HG03460 (cell line): ENCODE measurements at regions not wholly inside any gene's neighbourhood (a gene's known extent, or its start where the extent isn't known, plus 50 kb on each side); places are given as distances from the start of the nearest gene placed in this dataset.
"Not testable (repeated sequence)": the region's sequence is repeated elsewhere in the genome, so short reads cannot be mapped to it uniquely, and the experiment has no call there.

Experiments
- ATAC-seq: cut with Tn5 transposase; IDR thresholded peaks from one replicate; pipeline ENCODE4 v1.9.1; 2021; ENCODE audit not compliant: unreplicated experiment

DNA sequence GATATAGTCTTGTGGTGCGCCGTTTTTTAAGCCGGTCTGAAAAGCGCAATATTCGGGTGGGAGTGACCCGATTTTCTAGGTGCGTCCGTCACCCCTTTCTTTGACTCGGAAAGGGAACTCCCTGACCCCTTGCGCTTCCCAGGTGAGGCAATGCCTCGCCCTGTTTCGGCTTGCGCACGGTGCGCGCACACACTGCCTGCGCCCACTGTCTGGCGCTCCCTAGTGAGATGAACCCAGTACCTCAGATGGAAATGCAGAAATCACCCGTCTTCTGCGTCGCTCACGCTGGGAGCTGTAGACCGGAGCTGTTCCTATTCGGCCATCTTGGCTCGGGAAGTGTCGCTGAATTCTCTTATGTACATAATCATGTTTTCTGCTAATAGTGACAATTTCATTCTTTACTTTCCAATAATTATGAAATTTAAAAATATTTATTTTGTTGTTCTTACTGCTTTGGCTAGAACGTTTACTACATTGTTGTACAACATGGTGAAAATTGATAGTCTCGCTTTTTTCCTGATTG, 61.2 kb upstream of the MINDY3 start:
- ATAC-seq: not testable (repeated sequence)

- ATAC-seq: no peak
Observed at GRCh38 chr10:15931376-15931775, 71.1 kb upstream of the MINDY3 start.

DNA sequence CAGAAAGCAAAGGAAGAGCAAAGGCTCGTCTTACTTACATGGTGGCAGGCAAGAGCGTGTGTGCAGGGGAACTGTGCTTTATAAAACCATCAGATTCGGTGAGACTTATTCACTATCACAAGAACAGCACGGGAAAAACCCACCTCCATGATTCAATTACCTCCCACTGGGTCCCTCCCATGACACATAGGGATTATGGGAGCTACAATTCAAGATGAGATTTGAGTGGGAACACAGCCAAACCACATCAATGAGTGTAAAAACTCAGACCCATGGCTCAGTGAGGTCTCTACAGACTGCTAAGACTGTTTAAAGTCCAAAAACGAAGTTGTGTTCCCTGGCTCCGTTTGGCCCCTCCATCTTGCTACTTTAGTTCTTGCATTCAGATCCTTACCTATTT, 79.2 kb upstream of the MINDY3 start:
- ATAC-seq: not testable (repeated sequence)

GRCh38 chr10:15943426-15943825, 83.1 kb upstream of the MINDY3 start:
- ATAC-seq: no peak

GRCh38 chr10:15954188-15954587, 93.9 kb upstream of the MINDY3 start:
- no peak for ATAC-seq

- ATAC-seq: no peak
Observed at GRCh38 chr10:15960277-15960676, 100.0 kb upstream of the MINDY3 start.

- ATAC-seq: not testable (repeated sequence)
Observed at GRCh38 chr10:15972736-15973135, 112.4 kb upstream of the MINDY3 start.

DNA sequence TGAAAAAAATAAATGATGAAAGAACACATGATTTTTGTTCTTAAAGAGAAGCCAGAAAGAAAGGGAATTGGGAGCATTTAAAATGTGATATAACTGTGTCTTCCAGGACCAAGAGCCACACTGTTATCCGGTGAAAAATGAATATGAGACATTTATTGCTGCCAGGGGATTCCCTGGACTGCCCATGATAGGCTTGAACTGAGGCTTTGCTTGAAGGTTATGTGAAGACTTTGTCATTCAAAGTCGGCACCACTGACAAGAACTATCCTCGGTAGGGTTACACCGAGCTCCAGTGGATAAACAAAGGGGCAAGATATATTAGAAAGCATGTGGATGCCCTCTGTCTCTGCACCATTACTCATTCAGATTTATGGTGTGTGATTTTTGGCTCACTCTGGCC, 125.4 kb upstream of the MINDY3 start:
- no peak for ATAC-seq

- ATAC-seq: no peak
Observed at GRCh38 chr10:15990535-15991129, 130.3 kb upstream of the MINDY3 start.

GRCh38 chr10:15997313-15997712, 137.0 kb upstream of the MINDY3 start:
- ATAC-seq: no peak

GRCh38 chr10:16001581-16001980, 141.3 kb upstream of the MINDY3 start:
- no peak for ATAC-seq

- no peak for ATAC-seq
Observed at GRCh38 chr10:16009785-16010184, 149.5 kb upstream of the MINDY3 start.

DNA sequence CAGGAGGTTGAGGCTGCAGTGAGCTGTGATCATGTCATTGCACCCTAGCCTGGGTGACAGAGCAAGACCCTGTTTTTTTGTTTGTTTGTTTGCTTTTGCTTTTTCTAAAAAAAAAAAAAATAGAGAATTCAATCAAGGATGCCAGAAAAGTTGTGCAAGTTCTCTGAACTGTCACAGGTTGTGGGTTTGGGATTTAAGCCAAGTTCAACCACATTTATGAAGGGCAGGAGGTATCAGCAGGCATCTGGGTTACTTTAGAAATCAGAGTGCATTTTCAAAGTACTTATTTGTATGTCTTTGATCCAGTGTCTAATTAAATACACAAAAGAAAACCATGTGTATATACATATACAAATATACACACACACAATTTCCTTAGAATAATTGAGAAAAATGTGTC, 151.2 kb upstream of the MINDY3 start:
- ATAC-seq: no peak

GRCh38 chr10:16014469-16014868, 154.2 kb upstream of the MINDY3 start:
- no peak for ATAC-seq

GRCh38 chr10:16016688-16017087, 156.4 kb upstream of the MINDY3 start:
- no peak for ATAC-seq

- ATAC-seq: no peak
Observed at GRCh38 chr10:16020836-16021235, 160.5 kb upstream of the MINDY3 start.

DNA sequence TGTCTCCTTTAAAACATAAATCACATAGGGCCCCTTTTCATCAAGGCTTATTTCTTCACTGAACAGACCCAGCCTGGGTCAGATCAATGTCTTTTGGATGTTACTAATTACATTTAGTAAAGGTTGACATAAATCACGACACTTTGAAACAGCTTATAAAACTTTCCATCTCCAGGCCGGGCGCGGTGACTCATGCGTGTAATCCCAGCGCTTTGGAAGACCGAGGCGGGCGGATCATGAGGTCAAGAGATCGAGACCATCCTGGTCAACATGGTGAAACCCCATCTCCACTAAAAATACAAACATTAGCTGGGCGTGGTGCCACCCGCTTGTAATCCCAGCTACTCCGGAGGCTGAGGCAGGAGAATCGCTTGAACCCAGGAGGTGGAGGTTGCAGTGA, 166.5 kb upstream of the MINDY3 start:
- ATAC-seq: not testable (repeated sequence)

DNA sequence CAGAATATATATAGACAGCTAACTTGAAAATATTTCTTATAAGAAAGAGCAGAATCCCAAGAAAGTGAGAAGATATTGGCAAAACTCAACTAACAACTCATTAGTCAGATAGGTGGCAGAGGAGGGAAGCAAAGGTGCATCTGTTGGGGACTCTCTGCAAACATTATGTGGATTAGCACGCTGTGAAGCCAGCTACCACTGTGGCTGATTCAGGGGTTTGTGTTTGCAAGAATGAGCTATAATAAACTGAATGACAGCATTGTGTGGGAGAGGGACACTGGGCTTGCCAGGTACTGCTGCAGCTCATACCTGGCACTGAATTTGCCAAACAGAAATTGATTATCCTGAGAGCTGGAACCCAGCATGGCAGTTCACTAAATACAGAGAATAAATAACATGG, 170.3 kb upstream of the MINDY3 start:
- no peak for ATAC-seq

- no peak for ATAC-seq
Observed at GRCh38 chr10:16049050-16049449, 188.7 kb upstream of the MINDY3 start.

DNA sequence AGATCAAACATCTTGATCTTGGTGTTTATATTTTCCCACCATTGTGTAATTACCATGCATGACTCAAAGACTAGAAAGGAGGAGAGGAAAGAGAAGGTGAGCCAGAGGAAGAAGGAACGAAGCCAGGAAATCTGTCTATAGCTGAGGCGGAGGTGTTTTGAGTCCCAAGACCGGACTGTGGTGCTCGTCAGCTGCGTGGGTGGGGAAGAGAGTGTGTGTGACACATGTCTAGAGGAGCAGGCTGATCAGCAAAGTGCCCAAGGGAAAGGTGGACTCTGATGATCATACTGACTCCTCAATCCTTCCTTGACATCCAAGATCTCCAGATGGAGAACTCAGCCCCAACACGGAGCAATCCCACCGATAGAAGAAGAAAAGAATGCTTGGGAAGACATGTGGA, 189.5 kb upstream of the MINDY3 start:
- ATAC-seq: no peak

DNA sequence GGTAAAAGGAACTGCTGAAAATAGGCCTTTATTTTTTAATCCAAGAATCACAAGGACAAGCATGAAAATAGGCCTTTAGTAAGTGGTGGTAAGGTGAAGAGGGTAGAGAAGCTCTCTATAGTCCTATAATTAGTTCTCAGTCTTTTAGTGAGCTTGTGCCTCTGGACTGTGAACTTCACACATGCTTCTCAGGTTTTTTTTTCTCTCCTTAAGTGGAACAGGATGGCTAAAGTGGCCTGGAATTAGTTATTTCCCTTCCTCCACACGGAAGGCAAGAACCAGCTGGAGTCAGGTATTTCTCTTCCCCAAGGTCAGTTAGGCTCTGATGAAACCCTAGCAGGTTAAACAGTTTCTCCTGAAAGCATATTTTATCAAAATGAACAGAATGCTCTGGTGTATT, 203.0 kb upstream of the MINDY3 start:
- ATAC-seq: no peak

GRCh38 chr10:16083551-16083950, 223.2 kb upstream of the MINDY3 start:
- ATAC-seq: not testable (repeated sequence)

- no peak for ATAC-seq
Observed at GRCh38 chr10:16105082-16105481, 244.8 kb upstream of the MINDY3 start.
